ENCODE measurements at regions not wholly inside any gene's neighbourhood (a gene's known extent, or its start where the extent isn't known, plus 50 kb on each side); places are given as distances from the start of the nearest gene placed in this dataset.

DNA sequence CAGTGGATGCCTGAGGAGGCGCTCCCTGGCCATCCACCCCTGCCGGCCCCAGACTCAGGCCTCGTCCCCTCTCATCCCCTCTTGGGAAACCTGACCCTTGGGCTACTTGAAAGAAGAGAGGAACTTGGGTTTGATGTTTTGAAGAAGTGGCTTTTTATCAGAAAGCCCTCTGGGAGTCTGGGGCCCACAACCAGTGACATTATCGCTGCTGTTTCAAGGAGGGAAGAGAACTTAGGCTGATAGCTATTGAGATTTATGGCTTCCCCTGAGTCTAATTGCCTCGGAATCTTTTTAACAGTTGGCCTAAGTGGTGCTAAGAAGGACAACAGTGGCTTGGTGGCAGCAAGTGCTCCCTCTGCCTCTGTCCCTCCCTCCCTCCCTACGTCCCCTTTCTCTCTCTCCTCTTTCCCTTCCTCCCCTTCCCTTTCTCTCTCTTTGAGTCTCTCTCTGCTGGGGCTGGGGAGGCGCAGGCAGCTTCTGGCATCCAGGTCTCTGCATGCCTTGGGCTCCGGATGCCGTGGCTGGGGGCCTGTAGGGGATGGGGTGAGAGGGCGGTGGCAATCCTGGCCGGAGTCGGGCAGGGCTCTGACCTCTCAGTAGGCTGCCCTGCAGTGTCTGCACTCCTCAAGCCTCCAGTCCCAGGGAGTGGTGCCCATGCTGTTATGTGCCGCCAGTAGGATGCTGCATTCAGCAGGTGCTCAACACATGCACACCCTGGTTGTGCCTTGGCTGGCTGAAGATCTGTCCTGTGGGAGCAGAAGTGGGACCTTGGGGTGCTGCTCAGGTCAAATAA is 49.6 kb upstream of the RXRA start:
- no peak for DNase-seq
